HCT116 (cell line): ENCODE measurements at regions not wholly inside any gene's neighbourhood (a gene's known extent, or its start where the extent isn't known, plus 50 kb on each side); places are given as distances from the start of the nearest gene placed in this dataset.

Source experiments
- ATAC-seq: fragments of 200-7000 bp; cut with Tn5 transposase; 2 replicates; pipeline ENCODE4 v1.9.1; 2020; ENCODE audit warnings: mild to moderate bottlenecking, moderate library complexity
- BruUV-seq: library from RNA; stranded (reverse); fragments of 400-500 nt; replicated peaks from 2 replicates; lab custom pipeline; 2021; lab: Mats Ljungman, UMichigan
- CTCF ChIA-PET: fragments of 300-600 bp; sonication (Branson Sonifier 250); formaldehyde crosslinking; loops from one replicate; lab custom pipeline; 2021; ENCODE audit warnings: antibody characterized with exemption; lab: Charles Lee
- POLR2A ChIA-PET: fragments of 300-600, 350-600 bp; sonication (Branson Sonifier 250); formaldehyde crosslinking; loops from one replicate; lab custom pipeline; 2021; ENCODE audit warnings: antibody characterized with exemption; lab: Charles Lee
- RAD21 ChIA-PET, 2 experiments: fragments of 300-600 bp; sonication (Branson Sonifier 250); formaldehyde crosslinking; loops; one replicate each; lab custom pipeline; 2023; ENCODE audit warnings: low total read pairs in 2 of 2; ENCODE audit not compliant: uncharacterized antibody in 2 of 2, unreplicated experiment in 2 of 2, low non-redundant PET in 1 of 2; lab: Charles Lee
- DNase-seq: peaks from one replicate; pipeline ENCODE4 v3.0.0-alpha.2; 2010; ENCODE audit warnings: low read depth, low spot score
- H2AFZ ChIP-seq: fragments of 200-600 bp; shearing (Covaris generic), sonication (generic); 2 replicates; pipeline ENCODE4 v1.6.1; 2017; ENCODE audit warnings: low read depth, mixed run types, mixed read lengths, antibody characterized with exemption, low read length; ENCODE audit not compliant: poor library complexity, severe bottlenecking
- H3K27ac ChIP-seq: 2 replicates; pipeline ENCODE4 v1.5.1; 2012; ENCODE audit warnings: low read depth, low read length
- H3K27me3 ChIP-seq: fragments of 200-600 bp; sonication (generic); 2 replicates; pipeline ENCODE4 v1.6.1; 2016; ENCODE audit warnings: mixed run types, low read length, mixed read lengths; ENCODE audit not compliant: insufficient read depth
- H3K36me3 ChIP-seq, 2 experiments: fragments of 200-500 bp in 1 of 2; fragments of 200-600 bp in 1 of 2; sonication (Bioruptor generic) in 1 of 2; sonication (generic) in 1 of 2; 2 replicates each; pipeline versions ENCODE4 v1.5.1 to v1.6.1; 2014 to 2016; ENCODE audit warnings: low read length in 2 of 2, inconsistent platforms in 1 of 2, mixed read lengths in 1 of 2, mixed run types in 1 of 2; ENCODE audit not compliant: insufficient read depth in 2 of 2, control insufficient read depth in 1 of 2
- H3K4me1 ChIP-seq, 2 experiments: fragments of 200-600 bp in 1 of 2; sonication (generic) in 1 of 2; 2 replicates each; pipeline versions ENCODE4 v1.5.1 to v1.6.1; 2012 to 2017; ENCODE audit warnings: low read length in 2 of 2, inconsistent platforms in 1 of 2, mild to moderate bottlenecking in 1 of 2, mixed read lengths in 1 of 2, mixed run types in 1 of 2, moderate library complexity in 1 of 2; ENCODE audit not compliant: insufficient read depth in 2 of 2, control insufficient read depth in 1 of 2
- H3K4me2 ChIP-seq: fragments of 200-600 bp; sonication (generic); 2 replicates; pipeline ENCODE4 v1.6.1; 2017; ENCODE audit warnings: mixed run types, low read length, mixed read lengths
- H3K4me3 ChIP-seq, 2 experiments: fragments of 200-600 bp in 1 of 2; sonication (generic) in 1 of 2; replicated peaks in 1 of 2; 2 replicates each; pipeline ENCODE4 v1.5.1; 2011 to 2016; ENCODE audit warnings: low read length in 2 of 2, control low read depth in 1 of 2, low read depth in 1 of 2, mild to moderate bottlenecking in 1 of 2, mixed read lengths in 1 of 2, mixed run types in 1 of 2
- H3K79me2 ChIP-seq: fragments of 200-600 bp; sonication (generic); 2 replicates; pipeline ENCODE4 v1.6.1; 2017; ENCODE audit warnings: mild to moderate bottlenecking, mixed run types, low read length, moderate library complexity, mixed read lengths; ENCODE audit not compliant: insufficient read depth
- H3K9ac ChIP-seq: fragments of 200-600 bp; sonication (generic); 2 replicates; pipeline ENCODE4 v1.6.1; 2016; ENCODE audit warnings: low read length, mixed read lengths
- H3K9me2 ChIP-seq: fragments of 200-600 bp; sonication (generic), shearing (Covaris generic); 2 replicates; pipeline ENCODE4 v1.6.1; 2017; ENCODE audit warnings: mixed run types, mild to moderate bottlenecking, moderate library complexity; ENCODE audit not compliant: insufficient read depth
- H3K9me3 ChIP-seq, 2 experiments: fragments of 200-500 bp in 1 of 2; fragments of 200-600 bp in 1 of 2; sonication (Bioruptor generic) in 1 of 2; sonication (generic) in 1 of 2; 2 replicates each; pipeline ENCODE4 v1.6.1; 2014 to 2017; ENCODE audit warnings: low read length in 2 of 2, mixed read lengths in 2 of 2, inconsistent platforms in 1 of 2, low read depth in 1 of 2, mild to moderate bottlenecking in 1 of 2, mixed run types in 1 of 2, moderate library complexity in 1 of 2; ENCODE audit not compliant: control insufficient read depth in 1 of 2, insufficient read depth in 1 of 2
- H4K20me1 ChIP-seq: fragments of 200-600 bp; sonication (generic), shearing (Covaris generic); 2 replicates; pipeline ENCODE4 v1.6.1; 2017; ENCODE audit warnings: mixed run types, mild to moderate bottlenecking, moderate library complexity; ENCODE audit not compliant: insufficient read depth
- CBX3 ChIP-seq: IDR thresholded peaks from 2 replicates; pipeline ENCODE4 v1.6.1; 2012; ENCODE audit warnings: low read depth
- EGR1 ChIP-seq: IDR thresholded peaks from 2 replicates; pipeline ENCODE4 v1.6.1; 2012; ENCODE audit warnings: low read depth
- EZH2 ChIP-seq: fragments of 200-600 bp; sonication (generic); IDR thresholded peaks from 2 replicates; pipeline ENCODE4 v1.6.1; 2017; ENCODE audit warnings: antibody characterized with exemption, mixed run types
- FOSL1 ChIP-seq: IDR thresholded peaks from 2 replicates; pipeline ENCODE4 v1.6.1; 2012; ENCODE audit warnings: low read depth
- POLR2A ChIP-seq: IDR thresholded peaks from 2 replicates; pipeline ENCODE4 v1.7.0; 2011; ENCODE audit warnings: borderline replicate concordance; ENCODE audit not compliant: insufficient read depth, insufficient read length; ENCODE audit errors: extremely low read depth
- POLR2AphosphoS5 ChIP-seq: IDR thresholded peaks from 2 replicates; pipeline ENCODE4 v1.6.1; 2011; ENCODE audit warnings: mild to moderate bottlenecking, low read depth, low read length, moderate library complexity
- SIN3A ChIP-seq: IDR thresholded peaks from 2 replicates; pipeline ENCODE4 v1.6.1; 2012; ENCODE audit warnings: low read depth
- SRF ChIP-seq: IDR thresholded peaks from 2 replicates; pipeline ENCODE4 v1.6.1; 2012; ENCODE audit warnings: low read depth
- YY1 ChIP-seq: IDR thresholded peaks from 2 replicates; pipeline ENCODE4 v1.6.1; 2011; ENCODE audit warnings: low read length, low read depth, moderate library complexity, mild to moderate bottlenecking; ENCODE audit not compliant: insufficient replicate concordance; ENCODE audit errors: extremely low read depth
- ZNF274 ChIP-seq: fragments of 200-500 bp; sonication (Bioruptor generic); IDR thresholded peaks from 2 replicates; pipeline ENCODE4 v1.6.1; 2014; ENCODE audit warnings: mild to moderate bottlenecking, low read depth, low read length, inconsistent platforms
- intact Hi-C: fragments of 100-400 bp; cut with micrococcal nuclease; formaldehyde crosslinking; loops from 2 replicates; pipeline ENCODE4 v1.10.0; 2022
- TF ChIP-seq, protein P1 (sequence below), 3 experiments: fragments of 200-600 bp in 1 of 3; sonication (generic) in 1 of 3; IDR thresholded peaks in 2 of 3; conservative IDR thresholded peaks in 1 of 3; 2 replicates each; pipeline ENCODE4 v1.5.1; 2012 to 2017; ENCODE audit warnings: low read depth in 2 of 3, low read length in 2 of 3, antibody characterized with exemption in 1 of 3, borderline replicate concordance in 1 of 3, control low read depth in 1 of 3, mild to moderate bottlenecking in 1 of 3, mixed read lengths in 1 of 3, mixed run types in 1 of 3, moderate library complexity in 1 of 3; ENCODE audit not compliant: insufficient read depth in 1 of 3
- TF ChIP-seq, protein P2 (sequence below): IDR thresholded peaks from 2 replicates; pipeline ENCODE4 v1.6.1; 2011; ENCODE audit warnings: mild to moderate bottlenecking, low read length, moderate library complexity; ENCODE audit not compliant: insufficient replicate concordance; ENCODE audit errors: extremely low read depth
- TF ChIP-seq, protein P3 (sequence below): IDR thresholded peaks from 2 replicates; pipeline ENCODE4 v1.6.1; 2012; ENCODE audit warnings: low read depth

DNA sequence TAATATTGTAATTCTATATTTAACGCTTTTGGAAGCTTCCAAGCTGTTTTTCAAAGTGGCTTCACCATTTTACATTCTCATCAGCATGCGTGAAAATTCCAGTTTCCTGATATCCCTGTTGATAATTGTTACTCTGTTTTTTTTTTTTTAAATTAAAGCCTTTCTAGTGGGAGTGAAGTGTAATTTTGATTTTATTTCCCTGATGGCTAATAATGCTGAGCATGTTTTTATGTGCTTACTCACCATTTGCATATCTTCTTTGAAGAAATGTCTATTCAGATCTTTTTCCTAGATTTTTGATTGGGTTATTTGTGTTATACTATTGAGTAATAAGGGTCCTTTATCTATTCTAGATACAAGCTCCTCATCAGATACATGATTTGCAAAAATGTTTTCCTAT lies 382.8 kb upstream of the HS6ST1 start (continued):
- TF ChIP-seq, protein P1, sequence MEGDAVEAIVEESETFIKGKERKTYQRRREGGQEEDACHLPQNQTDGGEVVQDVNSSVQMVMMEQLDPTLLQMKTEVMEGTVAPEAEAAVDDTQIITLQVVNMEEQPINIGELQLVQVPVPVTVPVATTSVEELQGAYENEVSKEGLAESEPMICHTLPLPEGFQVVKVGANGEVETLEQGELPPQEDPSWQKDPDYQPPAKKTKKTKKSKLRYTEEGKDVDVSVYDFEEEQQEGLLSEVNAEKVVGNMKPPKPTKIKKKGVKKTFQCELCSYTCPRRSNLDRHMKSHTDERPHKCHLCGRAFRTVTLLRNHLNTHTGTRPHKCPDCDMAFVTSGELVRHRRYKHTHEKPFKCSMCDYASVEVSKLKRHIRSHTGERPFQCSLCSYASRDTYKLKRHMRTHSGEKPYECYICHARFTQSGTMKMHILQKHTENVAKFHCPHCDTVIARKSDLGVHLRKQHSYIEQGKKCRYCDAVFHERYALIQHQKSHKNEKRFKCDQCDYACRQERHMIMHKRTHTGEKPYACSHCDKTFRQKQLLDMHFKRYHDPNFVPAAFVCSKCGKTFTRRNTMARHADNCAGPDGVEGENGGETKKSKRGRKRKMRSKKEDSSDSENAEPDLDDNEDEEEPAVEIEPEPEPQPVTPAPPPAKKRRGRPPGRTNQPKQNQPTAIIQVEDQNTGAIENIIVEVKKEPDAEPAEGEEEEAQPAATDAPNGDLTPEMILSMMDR (IDR thresholded peaks at IDR 0.05 in 2 of 3, conservative IDR thresholded peaks at IDR 0.05 in 1 of 3; ENCODE audit: borderline replicate concordance in 1 of 3, insufficient read depth in 1 of 3, low read depth in 2 of 3, low read length in 2 of 3) = no peak
- TF ChIP-seq EZH2 (no peak), POLR2AphosphoS5 (no peak), FOSL1 (no peak), SRF (no peak), SIN3A (no peak), POLR2A (no peak), EGR1 (no peak), ZNF274 (no peak)
- TF ChIP-seq, protein P2, sequence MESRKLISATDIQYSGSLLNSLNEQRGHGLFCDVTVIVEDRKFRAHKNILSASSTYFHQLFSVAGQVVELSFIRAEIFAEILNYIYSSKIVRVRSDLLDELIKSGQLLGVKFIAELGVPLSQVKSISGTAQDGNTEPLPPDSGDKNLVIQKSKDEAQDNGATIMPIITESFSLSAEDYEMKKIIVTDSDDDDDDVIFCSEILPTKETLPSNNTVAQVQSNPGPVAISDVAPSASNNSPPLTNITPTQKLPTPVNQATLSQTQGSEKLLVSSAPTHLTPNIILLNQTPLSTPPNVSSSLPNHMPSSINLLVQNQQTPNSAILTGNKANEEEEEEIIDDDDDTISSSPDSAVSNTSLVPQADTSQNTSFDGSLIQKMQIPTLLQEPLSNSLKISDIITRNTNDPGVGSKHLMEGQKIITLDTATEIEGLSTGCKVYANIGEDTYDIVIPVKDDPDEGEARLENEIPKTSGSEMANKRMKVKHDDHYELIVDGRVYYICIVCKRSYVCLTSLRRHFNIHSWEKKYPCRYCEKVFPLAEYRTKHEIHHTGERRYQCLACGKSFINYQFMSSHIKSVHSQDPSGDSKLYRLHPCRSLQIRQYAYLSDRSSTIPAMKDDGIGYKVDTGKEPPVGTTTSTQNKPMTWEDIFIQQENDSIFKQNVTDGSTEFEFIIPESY = no peak

DNA sequence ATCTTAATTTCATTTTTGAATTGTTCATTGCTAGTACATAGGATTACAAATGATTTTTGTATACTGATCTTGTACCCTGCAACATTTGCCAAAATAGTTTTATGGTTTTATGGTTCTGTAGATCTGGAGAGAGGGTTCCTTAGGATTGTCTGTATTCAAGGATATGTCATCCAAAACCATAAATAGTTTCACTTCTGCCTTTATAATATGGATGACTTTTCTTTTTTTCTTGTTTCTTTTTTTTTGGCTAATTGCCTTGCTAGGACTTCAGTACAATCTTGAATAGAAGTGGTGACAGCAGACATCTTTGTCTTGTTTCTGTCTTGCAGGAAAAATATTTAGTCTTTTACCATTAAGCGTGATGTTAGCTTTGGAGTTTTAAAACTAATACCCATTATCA lies 383.9 kb upstream of the HS6ST1 start:
- no TSS peak for BruUV-seq
- TF ChIP-seq, protein P1 (IDR thresholded peaks at IDR 0.05 in 2 of 3, conservative IDR thresholded peaks at IDR 0.05 in 1 of 3; ENCODE audit: borderline replicate concordance in 1 of 3, insufficient read depth in 1 of 3, low read depth in 2 of 3, low read length in 2 of 3) = no peak
- TF ChIP-seq YY1 = no peak
- no peak for TF ChIP-seq CBX3
- TF ChIP-seq SIN3A = no peak
- TF ChIP-seq SRF = no peak
- TF ChIP-seq, protein P3, sequence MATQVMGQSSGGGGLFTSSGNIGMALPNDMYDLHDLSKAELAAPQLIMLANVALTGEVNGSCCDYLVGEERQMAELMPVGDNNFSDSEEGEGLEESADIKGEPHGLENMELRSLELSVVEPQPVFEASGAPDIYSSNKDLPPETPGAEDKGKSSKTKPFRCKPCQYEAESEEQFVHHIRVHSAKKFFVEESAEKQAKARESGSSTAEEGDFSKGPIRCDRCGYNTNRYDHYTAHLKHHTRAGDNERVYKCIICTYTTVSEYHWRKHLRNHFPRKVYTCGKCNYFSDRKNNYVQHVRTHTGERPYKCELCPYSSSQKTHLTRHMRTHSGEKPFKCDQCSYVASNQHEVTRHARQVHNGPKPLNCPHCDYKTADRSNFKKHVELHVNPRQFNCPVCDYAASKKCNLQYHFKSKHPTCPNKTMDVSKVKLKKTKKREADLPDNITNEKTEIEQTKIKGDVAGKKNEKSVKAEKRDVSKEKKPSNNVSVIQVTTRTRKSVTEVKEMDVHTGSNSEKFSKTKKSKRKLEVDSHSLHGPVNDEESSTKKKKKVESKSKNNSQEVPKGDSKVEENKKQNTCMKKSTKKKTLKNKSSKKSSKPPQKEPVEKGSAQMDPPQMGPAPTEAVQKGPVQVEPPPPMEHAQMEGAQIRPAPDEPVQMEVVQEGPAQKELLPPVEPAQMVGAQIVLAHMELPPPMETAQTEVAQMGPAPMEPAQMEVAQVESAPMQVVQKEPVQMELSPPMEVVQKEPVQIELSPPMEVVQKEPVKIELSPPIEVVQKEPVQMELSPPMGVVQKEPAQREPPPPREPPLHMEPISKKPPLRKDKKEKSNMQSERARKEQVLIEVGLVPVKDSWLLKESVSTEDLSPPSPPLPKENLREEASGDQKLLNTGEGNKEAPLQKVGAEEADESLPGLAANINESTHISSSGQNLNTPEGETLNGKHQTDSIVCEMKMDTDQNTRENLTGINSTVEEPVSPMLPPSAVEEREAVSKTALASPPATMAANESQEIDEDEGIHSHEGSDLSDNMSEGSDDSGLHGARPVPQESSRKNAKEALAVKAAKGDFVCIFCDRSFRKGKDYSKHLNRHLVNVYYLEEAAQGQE = no peak
- TF ChIP-seq EGR1 = no peak

More for the DNA sequence above, 383.9 kb upstream of the HS6ST1 start:
- Histone ChIP-seq H4K20me1 (no peaks in the 10 kb centered on the region), H3K27me3 (peaks cover 19% of the 10 kb centered on the region), H3K9me3 (0 out of 4 replicates have a peak, but pooled peaks cover 0 to 1% of the 10 kb centered on the region in 2 experiments), H3K9ac (no peak overlapping the region), H3K9me2 (no peaks in the 10 kb centered on the region; the same call in 1 of the 2 replicates), H3K4me2 (no peak overlapping the region), H3K27ac (no peak overlapping the region), H2AFZ (no peak overlapping the region), H3K36me3 (no peaks in the 10 kb centered on the region), H3K4me1 (no peaks in the 10 kb centered on the region), H3K4me3 (no peak overlapping the region), H3K79me2 (no peaks in the 10 kb centered on the region)
- intact Hi-C loops = no loop called here
- DNase-seq (no peak), ATAC-seq (no peak)
- ChIA-PET POLR2A (no interaction called here), CTCF (no interaction called here), RAD21 (no interaction called here)
